Non-pigmented ciliary epithelial cell (primary cell): ENCODE measurements at regions not wholly inside any gene's neighbourhood (a gene's known extent, or its start where the extent isn't known, plus 50 kb on each side); places are given as distances from the start of the nearest gene placed in this dataset.
"Not testable (repeated sequence)": the region's sequence is repeated elsewhere in the genome, so short reads cannot be mapped to it uniquely, and the experiment has no call there.

Source experiments
- DNase-seq: peaks from one replicate; pipeline ENCODE4 v3.0.0-alpha.2; 2010; ENCODE audit warnings: low read depth

- no peak for DNase-seq
Measured at GRCh38 chr6:80508885-80509630, 402.6 kb downstream of the BCKDHB start.

GRCh38 chr6:80504882-80505281 lies 398.4 kb downstream of the BCKDHB start:
- no peak for DNase-seq

- no peak for DNase-seq
Measured at GRCh38 chr6:80503660-80504059, 397.2 kb downstream of the BCKDHB start.

GRCh38 chr6:80502871-80503270 lies 396.4 kb downstream of the BCKDHB start:
- DNase-seq: no peak

- DNase-seq: no peak
Measured at GRCh38 chr6:80501636-80502035, 395.2 kb downstream of the BCKDHB start.

- not testable (repeated sequence) for DNase-seq
Measured at GRCh38 chr6:80497696-80498486, 391.4 kb downstream of the BCKDHB start.

GRCh38 chr6:80489911-80490635 lies 383.6 kb downstream of the BCKDHB start:
- no peak for DNase-seq

- DNase-seq: no peak
Measured at GRCh38 chr6:80488190-80488589, 381.7 kb downstream of the BCKDHB start.

GRCh38 chr6:80485494-80485893 lies 379.0 kb downstream of the BCKDHB start:
- not testable (repeated sequence) for DNase-seq

GRCh38 chr6:80482056-80482455 lies 375.6 kb downstream of the BCKDHB start:
- no peak for DNase-seq

GRCh38 chr6:80480421-80481157 lies 374.1 kb downstream of the BCKDHB start:
- no peak for DNase-seq

- no peak for DNase-seq
Measured at GRCh38 chr6:80478030-80478429, 371.6 kb downstream of the BCKDHB start.

GRCh38 chr6:80477591-80477990 lies 371.1 kb downstream of the BCKDHB start:
- DNase-seq: peak; percentile 30

- no peak for DNase-seq
Measured at GRCh38 chr6:80472271-80472670, 365.8 kb downstream of the BCKDHB start.

GRCh38 chr6:80469977-80470376 lies 363.5 kb downstream of the BCKDHB start:
- no peak for DNase-seq

GRCh38 chr6:80468398-80468797 lies 361.9 kb downstream of the BCKDHB start:
- DNase-seq: no peak

GRCh38 chr6:80467408-80467807 lies 360.9 kb downstream of the BCKDHB start:
- DNase-seq: no peak

GRCh38 chr6:80466981-80467380 lies 360.5 kb downstream of the BCKDHB start:
- DNase-seq: no peak

GRCh38 chr6:80465513-80465912 lies 359.0 kb downstream of the BCKDHB start:
- DNase-seq: no peak

- no peak for DNase-seq
Measured at GRCh38 chr6:80464901-80465300, 358.4 kb downstream of the BCKDHB start.

- DNase-seq: no peak
Measured at GRCh38 chr6:80463197-80463596, 356.7 kb downstream of the BCKDHB start.

GRCh38 chr6:80460257-80460865 lies 353.9 kb downstream of the BCKDHB start:
- DNase-seq: no peak
